ENCODE measurements at regions not wholly inside any gene's neighbourhood (a gene's known extent, or its start where the extent isn't known, plus 50 kb on each side); places are given as distances from the start of the nearest gene placed in this dataset.

DNA sequence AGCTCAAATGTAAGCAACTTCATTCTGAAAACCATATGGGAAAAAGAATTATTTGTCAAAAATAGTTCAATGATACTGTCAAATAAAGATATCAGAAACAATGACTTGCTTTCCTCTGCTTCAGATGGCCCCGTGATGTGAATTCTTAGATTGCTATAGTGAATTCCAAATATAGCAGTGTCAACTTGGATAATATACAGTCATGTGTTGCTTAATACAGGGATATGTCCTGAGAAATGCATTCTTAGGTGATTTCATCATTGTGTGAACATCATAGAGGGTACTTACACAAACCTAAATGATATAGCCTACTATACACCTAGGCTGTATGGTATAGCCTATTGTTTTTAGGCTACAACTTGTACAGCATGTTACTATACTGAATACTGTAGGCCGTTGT lies 108.7 kb upstream of the MIS18BP1 start:
- Histone ChIP-seq H3K4me3 (ENCODE audit: low read depth, low read length) (no peak overlapping the region), H3K27ac (no peak overlapping the region), H3K4me2 (ENCODE audit: low read length) (no peak overlapping the region), H3K9me3 (ENCODE audit: control insufficient read depth, low read length) (no peaks in the 10 kb centered on the region), H3K27me3 (ENCODE audit: control insufficient read depth, insufficient read depth, low read length) (no peaks in the 10 kb centered on the region), H3K79me2 (no peaks in the 10 kb centered on the region), H2AFZ (no peak overlapping the region), H3K36me3 (ENCODE audit: control insufficient read depth, insufficient read depth, low read length) (no peaks in the 10 kb centered on the region), H3K9ac (no peak overlapping the region), H3K4me1 (no peaks in the 10 kb centered on the region)
- TF ChIP-seq, protein P1, sequence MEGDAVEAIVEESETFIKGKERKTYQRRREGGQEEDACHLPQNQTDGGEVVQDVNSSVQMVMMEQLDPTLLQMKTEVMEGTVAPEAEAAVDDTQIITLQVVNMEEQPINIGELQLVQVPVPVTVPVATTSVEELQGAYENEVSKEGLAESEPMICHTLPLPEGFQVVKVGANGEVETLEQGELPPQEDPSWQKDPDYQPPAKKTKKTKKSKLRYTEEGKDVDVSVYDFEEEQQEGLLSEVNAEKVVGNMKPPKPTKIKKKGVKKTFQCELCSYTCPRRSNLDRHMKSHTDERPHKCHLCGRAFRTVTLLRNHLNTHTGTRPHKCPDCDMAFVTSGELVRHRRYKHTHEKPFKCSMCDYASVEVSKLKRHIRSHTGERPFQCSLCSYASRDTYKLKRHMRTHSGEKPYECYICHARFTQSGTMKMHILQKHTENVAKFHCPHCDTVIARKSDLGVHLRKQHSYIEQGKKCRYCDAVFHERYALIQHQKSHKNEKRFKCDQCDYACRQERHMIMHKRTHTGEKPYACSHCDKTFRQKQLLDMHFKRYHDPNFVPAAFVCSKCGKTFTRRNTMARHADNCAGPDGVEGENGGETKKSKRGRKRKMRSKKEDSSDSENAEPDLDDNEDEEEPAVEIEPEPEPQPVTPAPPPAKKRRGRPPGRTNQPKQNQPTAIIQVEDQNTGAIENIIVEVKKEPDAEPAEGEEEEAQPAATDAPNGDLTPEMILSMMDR (IDR thresholded peaks at IDR 0.05): no peak

GRCh38 chr14:45359746-45360145 lies 106.7 kb upstream of the MIS18BP1 start:
- Histone ChIP-seq H2AFZ (no peak overlapping the region), H3K9ac (no peak overlapping the region), H3K36me3 (ENCODE audit: control insufficient read depth, insufficient read depth, low read length) (no peaks in the 10 kb centered on the region)

GRCh38 chr14:45332360-45332988 lies 79.5 kb upstream of the MIS18BP1 start:
- Histone ChIP-seq H3K9ac (no peak overlapping the region), H3K4me1 (no peaks in the 10 kb centered on the region), H3K4me2 (ENCODE audit: low read length) (no peak overlapping the region), H3K27me3 (ENCODE audit: control insufficient read depth, insufficient read depth, low read length) (no peaks in the 10 kb centered on the region), H3K79me2 (no peaks in the 10 kb centered on the region), H3K4me3 (ENCODE audit: low read depth, low read length) (no peak overlapping the region), H3K36me3 (ENCODE audit: control insufficient read depth, insufficient read depth, low read length) (no peaks in the 10 kb centered on the region), H3K9me3 (ENCODE audit: control insufficient read depth, low read length) (no peaks in the 10 kb centered on the region), H3K27ac (no peak overlapping the region), H2AFZ (no peak overlapping the region)
- TF ChIP-seq, protein P1 (IDR thresholded peaks at IDR 0.05): no peak

More at GRCh38 chr14:45359746-45360145, 106.7 kb upstream of the MIS18BP1 start:
- no peak overlapping the region for H3K27ac ChIP-seq
- H3K79me2 ChIP-seq: no peaks in the 10 kb centered on the region
- TF ChIP-seq, protein P1 (IDR thresholded peaks at IDR 0.05): no peak
- H3K4me1 ChIP-seq: no peaks in the 10 kb centered on the region
- no peaks in the 10 kb centered on the region for H3K27me3 ChIP-seq (ENCODE audit: control insufficient read depth, insufficient read depth, low read length)
- no peak overlapping the region for H3K4me2 ChIP-seq (ENCODE audit: low read length)
- no peaks in the 10 kb centered on the region for H3K9me3 ChIP-seq (ENCODE audit: control insufficient read depth, low read length)
- H3K4me3 ChIP-seq (ENCODE audit: low read depth, low read length): no peak overlapping the region

- Histone ChIP-seq H3K9ac (no peak overlapping the region), H3K36me3 (ENCODE audit: control insufficient read depth, insufficient read depth, low read length) (no peaks in the 10 kb centered on the region), H3K79me2 (no peaks in the 10 kb centered on the region), H3K27me3 (ENCODE audit: control insufficient read depth, insufficient read depth, low read length) (no peaks in the 10 kb centered on the region), H3K4me1 (no peaks in the 10 kb centered on the region), H2AFZ (no peak overlapping the region), H3K27ac (no peak overlapping the region), H3K4me3 (ENCODE audit: low read depth, low read length) (no peak overlapping the region), H3K4me2 (ENCODE audit: low read length) (no peak overlapping the region), H3K9me3 (ENCODE audit: control insufficient read depth, low read length) (no peaks in the 10 kb centered on the region)
- TF ChIP-seq, protein P1 (IDR thresholded peaks at IDR 0.05): no peak
Observed at GRCh38 chr14:45308745-45309397, 55.9 kb upstream of the MIS18BP1 start.
